ENCODE measurements at regions not wholly inside any gene's neighbourhood (a gene's known extent, or its start where the extent isn't known, plus 50 kb on each side); places are given as distances from the start of the nearest gene placed in this dataset.

- TF ChIP-seq CTCF (IDR thresholded peaks at IDR 0.05) (no peak), POLR2A (IDR thresholded peaks at IDR 0.05) (no peak)
These were observed 1059.0 kb upstream of the EPHA7 start for GRCh38 chr6:94478133-94479005.
